C4-2B (cell line): ENCODE measurements at regions not wholly inside any gene's neighbourhood (a gene's known extent, or its start where the extent isn't known, plus 50 kb on each side); places are given as distances from the start of the nearest gene placed in this dataset.

ENCODE experiments used
- H3K27ac ChIP-seq: fragments of 450-650 bp; 2 replicates; pipeline ENCODE4 v1.5.1; 2017
- ZFX ChIP-seq: fragments of 450-650 bp; IDR thresholded peaks from 2 replicates; pipeline ENCODE4 v1.6.1; 2017
- TF ChIP-seq, protein P1 (sequence below): fragments of 450-650 bp; conservative IDR thresholded peaks from 2 replicates; pipeline ENCODE4 v1.5.1; 2017; ENCODE audit warnings: mild to moderate bottlenecking

DNA sequence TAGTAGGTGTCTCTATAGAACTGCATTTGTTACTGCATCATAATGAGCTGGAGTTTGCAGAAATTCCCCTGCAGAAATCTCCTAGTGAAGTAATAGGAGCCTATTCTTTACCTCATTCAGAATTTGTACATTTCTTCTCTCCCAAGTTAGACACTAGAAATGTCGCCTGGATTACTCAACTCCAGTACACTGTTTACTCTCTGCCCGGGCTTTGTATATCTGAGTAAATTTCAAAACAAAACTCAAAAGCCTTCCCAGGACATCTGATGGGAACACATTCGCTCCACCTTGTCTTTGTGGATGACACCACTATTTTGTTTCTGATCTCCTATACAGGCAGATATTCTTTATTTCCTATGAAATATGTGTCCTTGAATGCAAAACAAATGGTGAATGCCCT is 76.8 kb downstream of the POU3F3 start:
- no peak overlapping the region for H3K27ac ChIP-seq
- TF ChIP-seq ZFX, result no peak
- TF ChIP-seq, protein P1, sequence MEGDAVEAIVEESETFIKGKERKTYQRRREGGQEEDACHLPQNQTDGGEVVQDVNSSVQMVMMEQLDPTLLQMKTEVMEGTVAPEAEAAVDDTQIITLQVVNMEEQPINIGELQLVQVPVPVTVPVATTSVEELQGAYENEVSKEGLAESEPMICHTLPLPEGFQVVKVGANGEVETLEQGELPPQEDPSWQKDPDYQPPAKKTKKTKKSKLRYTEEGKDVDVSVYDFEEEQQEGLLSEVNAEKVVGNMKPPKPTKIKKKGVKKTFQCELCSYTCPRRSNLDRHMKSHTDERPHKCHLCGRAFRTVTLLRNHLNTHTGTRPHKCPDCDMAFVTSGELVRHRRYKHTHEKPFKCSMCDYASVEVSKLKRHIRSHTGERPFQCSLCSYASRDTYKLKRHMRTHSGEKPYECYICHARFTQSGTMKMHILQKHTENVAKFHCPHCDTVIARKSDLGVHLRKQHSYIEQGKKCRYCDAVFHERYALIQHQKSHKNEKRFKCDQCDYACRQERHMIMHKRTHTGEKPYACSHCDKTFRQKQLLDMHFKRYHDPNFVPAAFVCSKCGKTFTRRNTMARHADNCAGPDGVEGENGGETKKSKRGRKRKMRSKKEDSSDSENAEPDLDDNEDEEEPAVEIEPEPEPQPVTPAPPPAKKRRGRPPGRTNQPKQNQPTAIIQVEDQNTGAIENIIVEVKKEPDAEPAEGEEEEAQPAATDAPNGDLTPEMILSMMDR, result no peak

DNA sequence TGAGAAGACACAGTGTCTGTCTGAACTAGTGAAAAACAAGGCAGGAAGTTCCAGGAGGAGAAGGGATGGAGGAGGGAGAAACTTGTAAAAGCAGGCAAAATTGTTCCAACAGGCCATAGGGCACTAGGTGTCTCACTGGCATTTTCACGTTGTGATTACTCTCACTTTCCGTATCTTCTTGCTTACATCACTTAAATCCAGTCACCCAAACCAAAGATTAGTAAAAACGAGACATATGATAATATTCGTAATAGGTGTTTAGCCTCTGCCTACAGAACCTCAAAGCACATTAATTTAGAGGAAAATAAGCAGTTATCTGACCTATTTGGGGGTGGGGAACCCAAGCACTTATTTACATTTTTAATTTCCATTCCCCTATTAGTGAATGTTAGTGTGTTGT is 78.3 kb downstream of the POU3F3 start:
- TF ChIP-seq ZFX, result no peak
- TF ChIP-seq, protein P1, result no peak
- no peak overlapping the region for H3K27ac ChIP-seq

DNA sequence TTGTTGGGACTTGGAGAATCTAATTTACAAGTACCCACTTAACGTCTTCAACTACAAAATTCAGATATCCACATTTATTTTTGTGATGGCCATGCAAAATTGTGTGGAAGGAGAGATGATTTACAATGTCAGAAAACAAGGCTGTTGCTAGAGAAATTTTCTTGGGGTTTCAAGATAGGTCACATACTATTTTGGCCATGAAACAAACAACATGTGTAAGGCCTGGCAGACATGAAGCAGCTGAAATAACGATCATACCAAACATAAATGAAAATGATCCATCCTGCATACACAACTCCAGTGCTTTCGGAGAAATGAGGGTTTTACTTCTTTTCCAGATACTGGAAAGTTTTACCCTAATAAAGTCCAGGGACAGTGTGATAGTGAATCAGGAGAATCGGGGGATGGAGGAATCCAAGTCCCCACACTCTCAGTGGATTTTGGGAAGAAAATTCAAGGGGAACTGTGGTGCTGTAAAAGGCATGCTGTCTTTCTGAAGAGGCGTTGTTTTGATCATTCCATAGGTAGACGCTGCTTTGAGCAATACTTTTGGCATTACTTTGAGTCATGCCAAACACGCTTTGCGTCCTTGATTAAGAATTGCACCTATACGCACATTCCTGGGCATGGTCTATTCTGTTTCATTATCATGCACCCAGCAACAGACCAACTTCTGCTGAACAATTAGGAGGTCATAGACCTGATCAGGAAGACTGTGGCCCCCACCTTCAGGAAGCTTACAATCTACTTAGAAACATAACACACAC is 79.4 kb downstream of the POU3F3 start:
- no peak overlapping the region for H3K27ac ChIP-seq
- TF ChIP-seq, protein P1, result no peak
- no peak for TF ChIP-seq ZFX

DNA sequence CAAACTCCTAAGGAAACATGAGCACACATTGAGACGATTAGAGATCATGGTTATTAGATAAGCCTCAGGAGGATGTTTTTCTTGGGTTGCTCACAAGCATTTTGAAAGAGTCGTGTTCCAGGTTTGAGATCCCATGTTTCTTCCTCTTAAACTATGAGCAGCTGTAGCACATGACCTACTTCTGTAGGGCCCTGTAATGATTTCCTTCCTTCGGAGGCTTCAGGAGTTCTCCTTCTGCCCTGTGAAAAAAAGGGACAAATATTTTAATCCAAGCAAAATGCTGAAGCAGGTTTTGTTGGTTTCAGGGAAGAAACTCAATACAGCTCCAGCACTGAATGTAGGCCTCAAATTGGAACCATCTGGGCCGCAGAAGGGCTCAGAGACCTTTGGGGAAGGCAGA is 82.6 kb downstream of the POU3F3 start:
- TF ChIP-seq ZFX, result no peak
- TF ChIP-seq, protein P1, result no peak
- H3K27ac ChIP-seq, result no peak overlapping the region

DNA sequence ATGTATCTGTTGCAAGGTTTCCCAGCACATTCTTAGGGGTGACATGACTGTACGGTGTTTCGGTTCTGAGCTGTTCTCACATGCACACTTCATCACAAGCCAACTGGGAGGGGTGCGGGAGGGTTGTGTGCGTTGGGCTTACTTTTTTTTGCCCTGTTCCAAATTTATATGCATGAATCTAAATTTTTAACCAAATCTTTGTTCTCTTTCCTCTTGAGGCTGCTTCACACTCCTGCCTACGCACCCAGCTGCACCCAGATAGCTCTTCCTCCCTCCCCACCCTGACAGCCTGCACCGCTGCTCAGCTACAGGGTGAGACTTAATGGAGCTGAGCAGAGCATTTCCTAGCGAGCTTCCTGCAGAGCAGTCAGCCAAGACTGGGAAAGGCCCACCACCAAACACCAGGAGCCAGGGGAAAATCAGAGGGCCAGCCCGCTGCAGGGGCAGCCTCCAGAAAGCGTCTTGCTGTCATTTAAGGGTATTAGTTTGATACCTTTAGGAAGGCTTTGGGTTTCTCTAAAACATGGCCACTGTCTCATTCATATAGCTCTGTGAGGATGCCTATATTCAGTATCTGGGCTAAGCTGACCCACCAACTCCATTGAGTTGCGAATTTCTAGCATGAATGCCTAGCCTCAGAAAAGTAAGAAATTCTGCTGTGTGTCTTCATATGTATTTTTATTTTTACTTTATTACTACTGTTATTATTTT is 84.5 kb downstream of the POU3F3 start:
- TF ChIP-seq, protein P1, result no peak
- TF ChIP-seq ZFX, result no peak
- no peak overlapping the region for H3K27ac ChIP-seq

DNA sequence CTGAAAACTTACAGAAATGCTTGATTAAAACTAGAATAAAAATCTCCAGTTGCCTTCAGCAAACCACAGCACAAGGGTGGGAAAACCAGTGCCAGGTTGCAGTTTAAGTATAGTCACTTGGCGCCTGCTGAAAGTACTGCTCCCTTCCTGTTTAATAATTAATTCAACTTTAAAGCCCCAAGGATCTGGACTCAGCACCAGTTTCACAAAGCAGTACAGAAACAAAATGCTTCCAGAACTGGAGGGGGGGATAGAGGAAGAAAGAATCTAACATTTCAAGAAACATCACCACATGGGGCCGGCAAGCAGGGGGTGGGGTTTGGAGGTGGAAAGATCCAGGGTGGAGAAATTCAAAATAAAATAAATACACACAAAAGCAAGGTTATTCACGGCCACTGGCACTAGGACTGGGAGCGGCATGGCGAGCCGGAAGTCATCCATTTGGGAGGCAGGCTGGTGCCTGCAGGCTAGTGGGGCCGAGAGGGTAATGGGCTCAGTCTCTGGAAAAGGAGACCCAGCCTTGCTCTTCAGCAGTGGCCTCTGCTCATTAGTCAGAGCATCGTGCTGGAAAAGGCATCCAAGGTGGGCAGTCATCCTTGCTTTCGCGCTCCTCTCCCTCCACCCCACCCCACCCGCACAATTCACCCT is 85.8 kb downstream of the POU3F3 start:
- no peak overlapping the region for H3K27ac ChIP-seq
- TF ChIP-seq ZFX, result no peak
- TF ChIP-seq, protein P1, result no peak

DNA sequence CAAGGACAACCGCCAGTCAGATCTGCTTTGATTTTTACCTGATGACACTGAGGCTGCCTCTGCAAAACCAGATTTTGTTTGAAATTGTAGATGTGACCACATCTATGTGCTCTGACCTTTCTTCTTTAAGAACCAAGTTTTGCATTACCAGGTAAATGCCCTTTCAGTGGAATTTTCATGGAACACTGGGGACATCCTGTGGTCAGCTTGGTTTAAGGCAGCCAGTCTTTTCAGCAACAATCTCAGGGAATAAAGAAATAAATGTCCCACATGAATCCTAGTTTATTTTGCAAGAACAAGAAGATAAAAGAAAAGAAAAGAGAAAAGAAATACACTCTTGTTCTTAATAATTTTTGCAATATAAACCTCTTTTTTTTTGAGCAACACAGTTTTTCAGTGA is 90.6 kb downstream of the POU3F3 start:
- TF ChIP-seq ZFX, result no peak
- TF ChIP-seq, protein P1, result peak; percentile 69

More for the DNA sequence above, 90.6 kb downstream of the POU3F3 start:
- H3K27ac ChIP-seq, result no peak overlapping the region
